RWPE2 (cell line): ENCODE measurements at regions not wholly inside any gene's neighbourhood (a gene's known extent, or its start where the extent isn't known, plus 50 kb on each side); places are given as distances from the start of the nearest gene placed in this dataset.

Source experiments
- ATAC-seq: fragments of 200-7000 bp; cut with Tn5 transposase; 3 replicates; pipeline ENCODE4 v1.9.1; 2021; ENCODE audit warnings: low read depth
- DNase-seq: peaks from one replicate; pipeline ENCODE4 v3.0.0-alpha.2; 2020; ENCODE audit warnings: low spot score
- H3K27ac ChIP-seq: fragments of 450-650 bp; 2 replicates; pipeline ENCODE4 v1.5.1; 2017; ENCODE audit warnings: mild to moderate bottlenecking; ENCODE audit not compliant: poor library complexity, severe bottlenecking
- H3K27me3 ChIP-seq: fragments of 250-450 bp; sonication (Bioruptor Pico); 2 replicates; pipeline ENCODE4 v1.5.1; 2021; ENCODE audit warnings: mild to moderate bottlenecking, moderate library complexity; ENCODE audit not compliant: insufficient read depth, poor library complexity, severe bottlenecking
- H3K36me3 ChIP-seq: fragments of 250-450 bp; sonication (Bioruptor Pico); 2 replicates; pipeline ENCODE4 v1.5.1; 2020; ENCODE audit warnings: low read depth, mild to moderate bottlenecking, moderate library complexity
- H3K4me1 ChIP-seq: fragments of 250-450 bp; sonication (Bioruptor Pico); 2 replicates; pipeline ENCODE4 v1.5.1; 2021; ENCODE audit warnings: mild to moderate bottlenecking, moderate library complexity; ENCODE audit not compliant: insufficient read depth, poor library complexity, severe bottlenecking
- H3K4me3 ChIP-seq: fragments of 250-450 bp; sonication (Bioruptor Pico); 2 replicates; pipeline ENCODE4 v1.5.1; 2021; ENCODE audit warnings: mild to moderate bottlenecking, moderate library complexity; ENCODE audit not compliant: severe bottlenecking
- H3K9me3 ChIP-seq: fragments of 250-450 bp; sonication (Bioruptor Pico); 2 replicates; pipeline ENCODE4 v1.5.1; 2021; ENCODE audit warnings: mild to moderate bottlenecking, moderate library complexity; ENCODE audit not compliant: severe bottlenecking
- CTCF ChIP-seq: fragments of 450-650 bp; IDR thresholded peaks from one replicate; pipeline ENCODE4 v1.5.1; 2017; ENCODE audit warnings: mild to moderate bottlenecking, moderate library complexity; ENCODE audit not compliant: poor library complexity, severe bottlenecking

GRCh38 chr2:60368456-60368855 lies 185.0 kb downstream of the BCL11A start:
- H3K27me3 ChIP-seq = no peaks in the 10 kb centered on the region

GRCh38 chr2:60366135-60366712 lies 187.2 kb downstream of the BCL11A start:
- Histone ChIP-seq H3K4me1 (no peaks in the 10 kb centered on the region), H3K4me3 (no peak overlapping the region), H3K27me3 (no peaks in the 10 kb centered on the region), H3K36me3 (no peaks in the 10 kb centered on the region), H3K9me3 (no peaks in the 10 kb centered on the region), H3K27ac (no peak overlapping the region)
- ATAC-seq (no peak), DNase-seq (no peak)
- TF ChIP-seq CTCF = no peak

More at GRCh38 chr2:60368456-60368855, 185.0 kb downstream of the BCL11A start:
- TF ChIP-seq CTCF = no peak
- H3K27ac ChIP-seq = no peak overlapping the region
- no peak overlapping the region for H3K4me3 ChIP-seq
- no peaks in the 10 kb centered on the region for H3K36me3 ChIP-seq
- DNase-seq = no peak
- no peaks in the 10 kb centered on the region for H3K4me1 ChIP-seq
- ATAC-seq = no peak
- no peaks in the 10 kb centered on the region for H3K9me3 ChIP-seq

- no peak for ATAC-seq
- H3K27me3 ChIP-seq = no peaks in the 10 kb centered on the region
- TF ChIP-seq CTCF = no peak
Measured at GRCh38 chr2:60365556-60365955, 187.9 kb downstream of the BCL11A start.

GRCh38 chr2:60364491-60364890 lies 189.0 kb downstream of the BCL11A start:
- Histone ChIP-seq H3K27me3 (no peaks in the 10 kb centered on the region), H3K9me3 (no peaks in the 10 kb centered on the region), H3K4me3 (no peak overlapping the region), H3K36me3 (no peaks in the 10 kb centered on the region), H3K4me1 (no peaks in the 10 kb centered on the region), H3K27ac (no peak overlapping the region)
- no peak for TF ChIP-seq CTCF
- DNase-seq (no peak), ATAC-seq (no peak)

More at GRCh38 chr2:60365556-60365955, 187.9 kb downstream of the BCL11A start:
- Histone ChIP-seq H3K36me3 (no peaks in the 10 kb centered on the region), H3K9me3 (no peaks in the 10 kb centered on the region), H3K27ac (no peak overlapping the region), H3K4me1 (no peaks in the 10 kb centered on the region), H3K4me3 (no peak overlapping the region)
- DNase-seq = no peak

GRCh38 chr2:60361498-60361897 lies 192.0 kb downstream of the BCL11A start:
- Histone ChIP-seq H3K4me1 (no peaks in the 10 kb centered on the region), H3K27ac (no peak overlapping the region)
- ATAC-seq = no peak

More at GRCh38 chr2:60361498-60361897, 192.0 kb downstream of the BCL11A start:
- Histone ChIP-seq H3K4me3 (no peak overlapping the region), H3K9me3 (no peaks in the 10 kb centered on the region), H3K36me3 (no peaks in the 10 kb centered on the region), H3K27me3 (no peaks in the 10 kb centered on the region)
- TF ChIP-seq CTCF = no peak
- no peak for DNase-seq
